ENCODE measurements at regions not wholly inside any gene's neighbourhood (a gene's known extent, or its start where the extent isn't known, plus 50 kb on each side); places are given as distances from the start of the nearest gene placed in this dataset.

DNA sequence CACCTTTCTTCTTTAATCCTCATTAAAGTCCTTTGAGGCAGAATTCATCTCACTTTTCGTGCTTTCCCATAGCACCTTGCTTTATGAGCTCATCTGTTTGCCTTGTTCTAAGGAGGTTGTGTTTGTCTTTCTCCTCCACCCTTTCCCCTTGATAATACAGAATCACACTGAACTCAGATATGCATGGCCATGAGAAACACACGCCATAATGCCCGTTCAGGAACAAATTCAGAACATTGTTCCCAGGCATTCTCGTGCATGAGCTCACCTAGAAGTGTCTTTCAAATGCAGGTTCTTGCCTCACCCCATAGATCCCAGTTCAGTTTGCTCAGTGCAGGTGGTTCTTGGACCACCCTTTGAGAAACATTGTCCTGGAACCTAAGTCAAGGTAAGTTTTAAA lies 71.1 kb downstream of the TMEM114 start:
- no peak for DNase-seq (ENCODE audit: low read depth)

GRCh38 chr16:8517280-8517679 lies 73.0 kb downstream of the TMEM114 start:
- DNase-seq (ENCODE audit: low read depth): no peak

DNA sequence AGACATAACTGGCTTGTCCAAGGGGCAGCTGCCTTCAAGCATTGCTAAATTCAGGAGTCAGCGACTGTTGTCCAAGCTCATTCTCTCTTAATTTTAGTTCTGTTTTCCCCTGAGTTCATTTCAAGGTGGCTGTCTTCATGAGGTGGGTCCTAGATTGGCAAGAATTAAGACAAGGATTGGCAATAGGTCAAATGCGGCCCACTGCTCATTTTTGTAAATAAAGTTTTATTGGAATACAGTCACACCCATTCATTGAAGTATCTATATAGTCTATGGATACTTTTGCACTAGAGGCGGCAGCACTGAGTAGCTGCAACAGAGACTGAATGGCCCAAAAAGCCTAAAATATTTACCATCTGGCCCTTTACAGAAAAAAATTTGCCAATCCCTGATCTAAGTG lies 73.8 kb downstream of the TMEM114 start:
- DNase-seq (ENCODE audit: low read depth): no peak

GRCh38 chr16:8512941-8513624 lies 77.2 kb downstream of the TMEM114 start:
- DNase-seq (ENCODE audit: low read depth): no peak

DNA sequence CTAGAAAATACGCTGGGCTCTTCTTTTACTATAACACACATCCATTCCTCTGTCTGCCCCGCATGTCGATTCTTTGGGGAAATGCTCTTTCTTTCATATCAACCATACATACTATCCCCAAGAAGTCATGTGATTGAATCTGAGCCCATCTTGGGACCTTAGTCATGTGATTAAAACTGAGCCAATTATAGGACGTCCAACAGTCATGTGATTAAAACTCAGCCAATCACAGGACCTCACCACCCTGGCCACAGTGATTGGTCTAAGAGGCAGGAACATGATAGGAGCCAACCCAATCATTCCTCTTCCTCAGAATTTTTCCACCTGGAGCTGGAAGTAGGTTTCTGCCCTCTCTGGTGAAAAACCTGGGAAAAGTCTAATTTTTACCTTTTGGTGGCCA lies 78.8 kb downstream of the TMEM114 start:
- peak; percentile 36 for DNase-seq (ENCODE audit: low read depth)

- no peak for DNase-seq (ENCODE audit: low read depth)
Measured at GRCh38 chr16:8510160-8510559, 80.2 kb downstream of the TMEM114 start.

GRCh38 chr16:8505327-8505991 lies 84.9 kb downstream of the TMEM114 start:
- no peak for DNase-seq (ENCODE audit: low read depth)

GRCh38 chr16:8502446-8502845 lies 87.9 kb downstream of the TMEM114 start:
- no peak for DNase-seq (ENCODE audit: low read depth)

DNA sequence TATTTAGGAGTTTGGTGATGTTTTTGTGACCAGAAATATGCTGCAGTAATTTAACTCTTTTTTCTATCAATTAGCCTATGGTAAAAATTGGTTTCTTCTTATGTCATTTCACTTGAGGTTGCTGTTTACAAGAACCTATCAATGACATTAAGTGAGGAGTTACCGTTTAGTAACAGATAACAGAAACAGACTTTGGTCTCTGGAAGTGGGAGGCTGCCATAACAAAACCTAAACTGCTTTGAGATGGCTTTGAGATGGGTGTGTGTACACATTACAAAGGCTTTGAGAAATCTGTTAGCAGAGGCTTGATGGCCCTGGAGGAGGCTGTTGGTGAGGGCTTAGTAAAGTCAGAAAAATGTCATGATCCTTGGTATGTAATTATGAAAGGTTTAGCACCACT lies 90.0 kb downstream of the TMEM114 start:
- DNase-seq (ENCODE audit: low read depth): no peak

DNA sequence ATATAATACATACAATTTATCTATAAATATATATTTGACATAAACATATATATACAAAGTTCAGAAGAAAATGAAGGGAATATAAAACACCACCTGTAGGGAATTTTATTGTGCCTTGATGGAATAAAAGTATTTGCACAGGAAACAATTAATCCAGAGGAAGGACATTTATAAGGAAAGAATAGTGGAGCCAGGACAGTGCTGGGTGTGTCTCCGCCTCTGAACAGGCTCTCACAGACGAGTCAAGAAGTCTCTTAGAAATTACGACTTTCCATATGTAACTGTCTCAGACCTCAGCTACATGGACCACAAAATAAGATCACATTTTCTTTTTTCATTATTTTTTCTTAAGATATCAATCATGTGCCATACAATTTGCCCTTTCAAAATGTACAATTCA lies 93.9 kb downstream of the TMEM114 start:
- DNase-seq (ENCODE audit: low read depth): no peak

GRCh38 chr16:8493972-8494371 lies 96.3 kb downstream of the TMEM114 start:
- no peak for DNase-seq (ENCODE audit: low read depth)

DNA sequence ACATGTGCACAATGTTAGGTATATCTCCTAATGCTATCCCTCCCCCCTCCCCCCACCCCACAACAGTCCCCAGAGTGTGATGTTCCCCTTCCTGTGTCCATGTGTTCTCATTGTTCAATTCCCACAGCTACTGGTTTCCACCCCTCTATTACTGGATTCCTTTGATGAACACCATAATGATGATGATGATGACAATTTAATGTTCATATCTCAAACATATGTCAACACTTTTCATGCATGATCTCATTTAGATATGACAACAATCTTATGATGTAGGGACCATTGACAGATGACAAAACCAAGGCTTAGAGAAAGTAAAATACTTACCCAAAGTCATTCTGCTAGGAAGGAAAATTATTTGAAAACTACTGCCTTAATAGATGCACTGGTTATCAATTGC lies 97.6 kb downstream of the TMEM114 start:
- DNase-seq (ENCODE audit: low read depth): no peak

DNA sequence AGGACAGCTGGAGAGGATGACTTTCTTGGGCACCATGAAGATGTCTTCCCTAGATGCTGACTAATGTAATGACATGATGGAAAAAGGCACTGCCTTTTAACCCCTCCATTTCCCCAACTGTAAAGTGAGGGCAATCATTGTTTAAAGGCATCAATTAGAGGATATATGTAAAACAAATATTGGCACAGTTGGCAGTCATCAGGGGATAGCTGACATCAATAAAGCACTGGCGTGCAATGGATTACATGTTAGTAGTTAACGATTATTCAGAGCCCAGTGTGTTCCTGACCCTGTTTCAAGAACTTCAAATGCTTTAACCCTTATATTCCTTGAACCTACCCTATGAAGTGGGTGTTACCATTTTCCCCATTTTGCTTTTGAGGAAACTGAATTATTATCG lies 100.7 kb downstream of the TMEM114 start:
- DNase-seq (ENCODE audit: low read depth): no peak

GRCh38 chr16:8486985-8487384 lies 103.3 kb downstream of the TMEM114 start:
- DNase-seq (ENCODE audit: low read depth): no peak

GRCh38 chr16:8483396-8483795 lies 106.9 kb downstream of the TMEM114 start:
- DNase-seq (ENCODE audit: low read depth): no peak

DNA sequence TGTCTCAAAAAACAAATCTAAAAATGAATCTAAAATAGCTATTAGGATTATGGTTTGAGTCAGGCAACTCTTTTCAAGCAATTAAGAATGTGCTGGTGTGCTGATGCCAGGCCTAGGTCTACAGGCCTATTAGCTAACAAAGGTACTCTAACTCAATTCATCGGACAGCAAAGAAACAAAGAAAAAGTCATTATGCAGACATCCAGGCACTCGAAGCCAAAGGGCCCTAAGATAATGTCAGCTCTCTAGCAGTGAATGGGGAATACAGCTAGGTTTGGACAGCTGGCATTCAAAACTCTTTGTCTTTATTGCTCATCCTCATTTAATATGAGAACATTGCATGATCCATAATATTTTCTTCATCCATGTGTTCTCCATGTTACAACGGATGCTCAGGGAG lies 108.5 kb downstream of the TMEM114 start:
- no peak for DNase-seq (ENCODE audit: low read depth)

DNA sequence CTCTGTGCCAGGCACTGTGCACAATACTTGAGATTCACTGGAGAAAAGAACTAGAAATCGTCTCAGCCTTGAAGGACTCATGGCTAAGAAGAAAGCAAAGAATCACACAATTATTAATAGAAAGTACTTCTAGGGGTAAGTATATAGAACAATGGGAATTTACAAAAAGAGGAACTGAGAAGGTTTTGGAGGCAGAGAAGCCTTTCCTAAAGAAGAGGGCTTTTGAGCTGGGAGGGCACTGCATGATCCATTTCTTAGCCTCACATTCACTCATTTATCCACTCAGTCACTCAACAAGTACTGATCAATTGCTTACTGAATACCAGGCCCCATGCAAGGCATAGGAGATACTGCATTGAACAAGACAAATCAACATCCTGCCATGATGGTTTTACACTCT lies 113.5 kb downstream of the TMEM114 start:
- DNase-seq (ENCODE audit: low read depth): no peak

DNA sequence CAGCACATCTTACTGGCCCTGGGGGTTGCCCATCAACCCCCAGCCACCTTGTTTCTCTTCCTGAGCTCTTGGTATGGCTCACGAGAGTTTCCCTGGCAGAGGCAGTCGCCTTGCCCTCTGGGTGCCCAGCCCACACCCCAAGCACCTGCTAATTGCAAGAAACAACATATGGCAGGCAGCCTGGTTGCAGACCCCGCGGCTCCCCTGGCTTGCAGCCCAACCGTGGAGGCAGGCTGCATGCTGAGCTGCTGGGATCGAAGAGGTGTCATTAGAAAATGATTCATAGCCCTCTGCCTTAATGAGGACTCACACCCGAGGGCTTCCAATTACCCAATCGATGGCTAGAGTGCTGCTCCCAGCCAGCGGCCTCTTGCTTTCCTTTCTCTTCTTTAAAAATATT lies 115.7 kb downstream of the TMEM114 start:
- no peak for DNase-seq (ENCODE audit: low read depth)

DNA sequence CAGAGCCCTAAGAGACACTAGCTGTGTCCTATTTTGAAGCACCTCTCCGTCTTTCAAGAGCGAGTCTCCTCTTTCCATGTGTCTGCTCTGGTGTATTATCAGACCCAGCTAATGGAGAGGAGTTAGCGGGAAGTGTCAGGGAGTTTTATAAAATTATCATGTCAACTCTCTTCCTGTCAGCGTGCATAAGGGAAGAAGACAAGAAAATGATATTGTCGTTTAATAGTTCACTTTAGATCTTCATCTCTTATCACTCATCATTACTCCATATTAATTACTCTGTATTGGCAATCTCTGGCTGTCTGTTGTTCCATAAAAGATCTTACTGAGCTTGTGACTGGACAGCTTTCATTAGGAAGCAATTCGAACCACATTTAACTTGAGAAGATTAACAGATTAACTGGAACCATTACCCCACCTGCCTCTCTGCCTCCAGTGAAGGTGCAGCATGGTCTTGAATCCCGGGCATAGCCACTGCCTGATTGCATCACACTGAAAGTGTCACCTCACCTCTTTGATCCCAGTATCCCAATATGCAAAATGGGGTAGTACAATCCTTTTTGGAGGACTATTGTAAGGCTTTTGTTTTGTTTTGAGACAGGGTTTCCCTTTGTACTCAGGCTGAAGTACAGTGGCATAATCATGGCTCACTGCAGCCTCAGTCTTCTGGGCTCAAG lies 121.1 kb downstream of the TMEM114 start:
- DNase-seq (ENCODE audit: low read depth): no peak

GRCh38 chr16:8464979-8465378 lies 125.3 kb downstream of the TMEM114 start:
- no peak for DNase-seq (ENCODE audit: low read depth)

DNA sequence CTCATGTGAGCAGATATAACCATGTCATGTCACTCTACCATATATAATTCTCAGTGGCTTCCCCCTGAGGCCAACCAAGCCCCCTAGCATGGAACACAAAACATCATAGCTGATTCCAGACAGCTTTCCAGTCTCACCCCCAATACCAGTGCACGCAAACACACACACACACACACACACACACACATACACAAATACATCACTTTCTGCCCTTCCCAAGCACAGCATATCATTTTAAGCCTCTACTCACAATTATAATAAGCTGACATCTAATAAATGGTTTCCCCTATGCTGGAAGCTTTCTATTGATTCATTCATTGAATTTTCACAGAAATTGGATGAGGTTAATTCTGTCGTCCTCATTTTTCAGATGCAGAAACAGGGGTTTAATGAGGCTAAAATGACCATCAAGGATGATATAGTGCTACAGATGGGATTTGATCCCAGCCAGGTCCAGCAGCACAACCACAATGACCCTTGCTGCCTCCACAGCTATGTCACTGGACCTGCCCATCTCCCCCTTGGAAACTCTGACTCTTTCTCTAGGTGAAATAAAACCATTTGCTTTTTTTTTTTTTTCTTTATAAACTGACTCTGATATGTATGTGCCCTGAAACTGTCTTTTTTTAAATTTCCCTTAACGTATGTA lies 131.1 kb downstream of the TMEM114 start:
- no peak for DNase-seq (ENCODE audit: low read depth)

DNA sequence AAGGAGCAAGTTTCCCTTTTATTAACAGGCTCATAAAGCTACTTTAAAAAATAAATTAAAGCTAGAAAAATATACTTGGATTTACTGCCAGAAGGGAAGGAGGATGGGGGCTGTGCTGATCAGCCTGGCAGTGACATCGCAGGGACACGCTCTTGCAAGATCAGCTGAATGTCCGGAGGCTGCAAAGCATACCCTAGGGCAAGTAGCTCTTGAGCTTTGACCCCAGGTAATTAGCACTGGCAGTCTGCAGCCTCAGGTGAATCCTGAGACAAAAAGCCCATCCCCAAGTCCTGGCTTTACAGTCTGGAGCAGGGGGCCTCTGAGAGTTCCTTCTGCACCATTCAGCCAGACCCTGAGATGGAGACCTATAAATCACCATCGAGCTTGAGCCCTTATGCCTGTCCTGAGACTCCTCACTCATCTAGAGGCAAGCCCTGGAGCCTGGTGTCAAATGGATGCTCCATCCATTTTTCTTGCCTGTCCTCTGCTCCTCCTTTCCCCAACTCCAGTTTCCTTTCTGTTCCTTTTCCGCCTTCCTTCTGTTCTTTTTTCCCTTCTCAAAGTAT lies 131.7 kb downstream of the TMEM114 start:
- no peak for DNase-seq (ENCODE audit: low read depth)
